ENCODE measurements at regions not wholly inside any gene's neighbourhood (a gene's known extent, or its start where the extent isn't known, plus 50 kb on each side); places are given as distances from the start of the nearest gene placed in this dataset.

GRCh38 chr1:105204836-105205371 is 1455.2 kb downstream of the AMY1C start:
- Histone ChIP-seq H3K9me3 (replicated peaks; ENCODE audit: control insufficient read depth, insufficient read depth, low read length) (no peaks in the 10 kb centered on the region), H3K27ac (ENCODE audit: insufficient read depth, low read depth, low read length) (no peak overlapping the region), H4K20me1 (replicated peaks; ENCODE audit: control insufficient read depth, extremely low read depth, insufficient read depth, low read length) (no peaks in the 10 kb centered on the region), H3K9me1 (replicated peaks; ENCODE audit: control insufficient read depth, extremely low read depth, insufficient read depth, low read length) (no peaks in the 10 kb centered on the region), H3K36me3 (ENCODE audit: control insufficient read depth in 2 of 2, extremely low read depth in 1 of 2, insufficient read depth in 2 of 2, low read length in 2 of 2) (no peaks in the 10 kb centered on the region), H3K27me3 (ENCODE audit: control insufficient read depth in 2 of 2, insufficient read depth in 2 of 2, low read length in 2 of 2) (no peaks in the 10 kb centered on the region), H3K79me2 (ENCODE audit: control insufficient read depth, insufficient read depth, low read length) (no peaks in the 10 kb centered on the region), H3K4me1 (ENCODE audit: control insufficient read depth, extremely low read depth, insufficient read depth, low read length) (no peaks in the 10 kb centered on the region), H3K4me3 (replicated peaks in 1 of 3; ENCODE audit: insufficient read depth in 1 of 3, low read depth in 1 of 3, low read length in 3 of 3) (no peak overlapping the region), H3K4me2 (ENCODE audit: insufficient read depth, low read length) (no peak overlapping the region), H3K9ac (replicated peaks; ENCODE audit: extremely low read depth, insufficient read depth, low read length) (no peak overlapping the region), H2AFZ (ENCODE audit: low read depth, low read length) (no peak overlapping the region)
- FAIRE-seq, result no peak
- BruUV-seq (replicated peaks), result no TSS peak
- CTCF ChIA-PET, result no interaction called here
- DNase-seq (ENCODE audit: low read depth, low spot score), result no peak
- dilution Hi-C loops (cut with MboI; ENCODE audit: extremely low pct_ligation_motif_present, low sequenced_read_pairs) (no loop called here), intact Hi-C loops (cut with micrococcal nuclease) (no loop called here)
- POLR2A ChIA-PET, result no interaction called here
- TF ChIP-seq, protein P1, sequence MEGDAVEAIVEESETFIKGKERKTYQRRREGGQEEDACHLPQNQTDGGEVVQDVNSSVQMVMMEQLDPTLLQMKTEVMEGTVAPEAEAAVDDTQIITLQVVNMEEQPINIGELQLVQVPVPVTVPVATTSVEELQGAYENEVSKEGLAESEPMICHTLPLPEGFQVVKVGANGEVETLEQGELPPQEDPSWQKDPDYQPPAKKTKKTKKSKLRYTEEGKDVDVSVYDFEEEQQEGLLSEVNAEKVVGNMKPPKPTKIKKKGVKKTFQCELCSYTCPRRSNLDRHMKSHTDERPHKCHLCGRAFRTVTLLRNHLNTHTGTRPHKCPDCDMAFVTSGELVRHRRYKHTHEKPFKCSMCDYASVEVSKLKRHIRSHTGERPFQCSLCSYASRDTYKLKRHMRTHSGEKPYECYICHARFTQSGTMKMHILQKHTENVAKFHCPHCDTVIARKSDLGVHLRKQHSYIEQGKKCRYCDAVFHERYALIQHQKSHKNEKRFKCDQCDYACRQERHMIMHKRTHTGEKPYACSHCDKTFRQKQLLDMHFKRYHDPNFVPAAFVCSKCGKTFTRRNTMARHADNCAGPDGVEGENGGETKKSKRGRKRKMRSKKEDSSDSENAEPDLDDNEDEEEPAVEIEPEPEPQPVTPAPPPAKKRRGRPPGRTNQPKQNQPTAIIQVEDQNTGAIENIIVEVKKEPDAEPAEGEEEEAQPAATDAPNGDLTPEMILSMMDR (IDR thresholded peaks at IDR 0.05; ENCODE audit: extremely low read depth in 1 of 2, insufficient read depth in 1 of 2, low read depth in 1 of 2, low read length in 2 of 2), result no peak
- TF ChIP-seq JUN (IDR thresholded peaks at IDR 0.05; ENCODE audit: borderline replicate concordance, insufficient read depth, insufficient read length, low read depth), result no peak
- no peak for TF ChIP-seq GATA2 (IDR thresholded peaks at IDR 0.05; ENCODE audit: insufficient read depth, insufficient read length, low read depth, low read length)
- TF ChIP-seq EZH2 (IDR thresholded peaks at IDR 0.05; ENCODE audit: borderline replicate concordance, low read depth, low read length, severe bottlenecking), result no peak
- no peak for TF ChIP-seq FOS (IDR thresholded peaks at IDR 0.05; ENCODE audit: borderline replicate concordance, insufficient read depth, low read length)
- no peak for TF ChIP-seq MYC (IDR thresholded peaks at IDR 0.05; ENCODE audit: low read depth, low read length)
- no peak for TF ChIP-seq POLR2A (IDR thresholded peaks at IDR 0.05; ENCODE audit: low read depth, low read length)
- no peak for TF ChIP-seq POLR2AphosphoS5 (IDR thresholded peaks at IDR 0.05; ENCODE audit: insufficient read depth, low read depth, low read length)
- no peak for TF ChIP-seq MAX (IDR thresholded peaks at IDR 0.05; ENCODE audit: insufficient read depth, insufficient read length)

Measured in endothelial cell of umbilical vein (primary cell).